PFSK-1 (cell line): ENCODE measurements at regions not wholly inside any gene's neighbourhood (a gene's known extent, or its start where the extent isn't known, plus 50 kb on each side); places are given as distances from the start of the nearest gene placed in this dataset.

Experiments used
- POLR2AphosphoS5 ChIP-seq: IDR thresholded peaks from 2 replicates; pipeline ENCODE4 v1.6.1; 2012; ENCODE audit warnings: low read depth, mild to moderate bottlenecking, control low read depth, low read length, moderate library complexity
- TF ChIP-seq, protein P1 (sequence below), 2 experiments: IDR thresholded peaks; 2 replicates each; pipeline versions ENCODE4 v1.6.1 to v1.8.0; 2011 to 2012; ENCODE audit warnings: low read depth in 2 of 2, low read length in 2 of 2, control low read depth in 1 of 2, inconsistent platforms in 1 of 2, mild to moderate bottlenecking in 1 of 2, moderate library complexity in 1 of 2; ENCODE audit not compliant: insufficient read depth in 1 of 2

- TF ChIP-seq, protein P1, sequence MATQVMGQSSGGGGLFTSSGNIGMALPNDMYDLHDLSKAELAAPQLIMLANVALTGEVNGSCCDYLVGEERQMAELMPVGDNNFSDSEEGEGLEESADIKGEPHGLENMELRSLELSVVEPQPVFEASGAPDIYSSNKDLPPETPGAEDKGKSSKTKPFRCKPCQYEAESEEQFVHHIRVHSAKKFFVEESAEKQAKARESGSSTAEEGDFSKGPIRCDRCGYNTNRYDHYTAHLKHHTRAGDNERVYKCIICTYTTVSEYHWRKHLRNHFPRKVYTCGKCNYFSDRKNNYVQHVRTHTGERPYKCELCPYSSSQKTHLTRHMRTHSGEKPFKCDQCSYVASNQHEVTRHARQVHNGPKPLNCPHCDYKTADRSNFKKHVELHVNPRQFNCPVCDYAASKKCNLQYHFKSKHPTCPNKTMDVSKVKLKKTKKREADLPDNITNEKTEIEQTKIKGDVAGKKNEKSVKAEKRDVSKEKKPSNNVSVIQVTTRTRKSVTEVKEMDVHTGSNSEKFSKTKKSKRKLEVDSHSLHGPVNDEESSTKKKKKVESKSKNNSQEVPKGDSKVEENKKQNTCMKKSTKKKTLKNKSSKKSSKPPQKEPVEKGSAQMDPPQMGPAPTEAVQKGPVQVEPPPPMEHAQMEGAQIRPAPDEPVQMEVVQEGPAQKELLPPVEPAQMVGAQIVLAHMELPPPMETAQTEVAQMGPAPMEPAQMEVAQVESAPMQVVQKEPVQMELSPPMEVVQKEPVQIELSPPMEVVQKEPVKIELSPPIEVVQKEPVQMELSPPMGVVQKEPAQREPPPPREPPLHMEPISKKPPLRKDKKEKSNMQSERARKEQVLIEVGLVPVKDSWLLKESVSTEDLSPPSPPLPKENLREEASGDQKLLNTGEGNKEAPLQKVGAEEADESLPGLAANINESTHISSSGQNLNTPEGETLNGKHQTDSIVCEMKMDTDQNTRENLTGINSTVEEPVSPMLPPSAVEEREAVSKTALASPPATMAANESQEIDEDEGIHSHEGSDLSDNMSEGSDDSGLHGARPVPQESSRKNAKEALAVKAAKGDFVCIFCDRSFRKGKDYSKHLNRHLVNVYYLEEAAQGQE (IDR thresholded peaks at IDR 0.05; ENCODE audit: insufficient read depth in 1 of 2, low read depth in 2 of 2, low read length in 2 of 2): peak in 1 of 2 experiments; percentile 47; a peak in 1 of 4 replicates
- TF ChIP-seq POLR2AphosphoS5: no peak
Observed at GRCh38 chr12:11542599-11542998, 106.9 kb upstream of the ETV6 start.
